CD8-positive, alpha-beta memory T cell (primary cell): ENCODE measurements at regions not wholly inside any gene's neighbourhood (a gene's known extent, or its start where the extent isn't known, plus 50 kb on each side); places are given as distances from the start of the nearest gene placed in this dataset.

Experiments
- CTCF ChIA-PET: fragments of 350-600 bp; sonication (Branson Sonifier 250); formaldehyde crosslinking; loops from one replicate; lab custom pipeline; 2021; ENCODE audit warnings: antibody characterized with exemption; lab: Charles Lee
- POLR2A ChIA-PET: fragments of 350-600 bp; sonication (Branson Sonifier 250); formaldehyde crosslinking; loops from one replicate; lab custom pipeline; 2021; ENCODE audit warnings: antibody characterized with exemption; lab: Charles Lee
- DNase-seq, 5 donors: peaks; one replicate each; pipeline versions ENCODE4 v3.0.0 to v3.0.0-alpha.2; 2020 to 2022; ENCODE audit warnings: mixed read lengths in 1 of 5
- H3K27ac ChIP-seq: one replicate; pipeline ENCODE4 v1.7.0; 2013; ENCODE audit warnings: low read depth, mild to moderate bottlenecking, low read length, moderate library complexity
- H3K27me3 ChIP-seq: 2 replicates; pipeline ENCODE4 v1.7.0; 2013; ENCODE audit warnings: low read length, mild to moderate bottlenecking; ENCODE audit not compliant: insufficient read depth, poor library complexity, severe bottlenecking
- H3K36me3 ChIP-seq: 2 replicates; pipeline ENCODE4 v1.7.0; 2013; ENCODE audit warnings: mild to moderate bottlenecking, low read length, moderate library complexity; ENCODE audit not compliant: insufficient read depth
- H3K4me1 ChIP-seq: 2 replicates; pipeline ENCODE4 v1.7.0; 2013; ENCODE audit warnings: mild to moderate bottlenecking, low read length, moderate library complexity; ENCODE audit not compliant: insufficient read depth
- H3K4me3 ChIP-seq: 2 replicates; pipeline ENCODE4 v1.7.0; 2013; ENCODE audit warnings: mild to moderate bottlenecking, low read length
- H3K9me3 ChIP-seq: 2 replicates; pipeline ENCODE4 v1.7.0; 2013; ENCODE audit warnings: mild to moderate bottlenecking, low read length
- H3K27ac Mint-ChIP-seq, 8 donors: one replicate each; pipeline ENCODE4 v1.8.0; 2020 to 2021; ENCODE audit warnings: mixed read lengths in 8 of 8, mild to moderate bottlenecking in 6 of 8, inconsistent platforms in 3 of 8, moderate library complexity in 3 of 8
- H3K27me3 Mint-ChIP-seq, 2 donors: one replicate each; pipeline ENCODE4 v1.8.0; 2020 to 2021; ENCODE audit warnings: mixed read lengths in 2 of 2, mild to moderate bottlenecking in 1 of 2, moderate library complexity in 1 of 2
- H3K36me3 Mint-ChIP-seq, 3 donors: one replicate each; pipeline ENCODE4 v1.8.0; 2020 to 2021; ENCODE audit warnings: mixed read lengths in 3 of 3, inconsistent platforms in 1 of 3, mild to moderate bottlenecking in 1 of 3
- H3K4me1 Mint-ChIP-seq, 3 donors: one replicate each; pipeline ENCODE4 v1.8.0; 2020 to 2021; ENCODE audit warnings: mixed read lengths in 3 of 3, inconsistent platforms in 1 of 3, mild to moderate bottlenecking in 1 of 3
- H3K4me3 Mint-ChIP-seq, 7 donors: one replicate each; pipeline ENCODE4 v1.8.0; 2020 to 2021; ENCODE audit warnings: mixed read lengths in 7 of 7, mild to moderate bottlenecking in 6 of 7, moderate library complexity in 4 of 7, inconsistent platforms in 2 of 7
- H3K9me3 Mint-ChIP-seq, 5 donors: one replicate each; pipeline ENCODE4 v1.8.0; 2020 to 2022; ENCODE audit warnings: mixed read lengths in 5 of 5, mild to moderate bottlenecking in 3 of 5, moderate library complexity in 2 of 5, inconsistent platforms in 1 of 5

DNA sequence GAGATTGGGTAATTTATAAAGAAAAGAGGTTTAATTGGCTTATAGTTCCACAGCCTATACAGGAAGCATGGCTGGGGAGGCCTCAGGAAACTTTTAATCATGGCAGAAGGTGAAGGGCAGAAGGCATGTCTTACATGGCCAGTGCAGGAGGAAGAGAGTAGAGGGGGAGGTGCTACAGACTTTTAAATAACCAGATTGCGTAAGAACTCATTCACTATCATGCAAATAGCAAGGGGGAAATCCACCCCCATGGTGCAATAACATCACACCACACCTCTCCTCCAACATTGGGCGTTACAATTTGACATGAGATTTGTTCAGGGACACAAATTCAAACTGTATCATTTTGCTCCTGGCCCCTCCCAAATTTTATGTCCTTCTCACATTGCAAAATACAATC lies 353.8 kb upstream of the PABPC5 start:
- no peak for DNase-seq
- no peaks in the 10 kb centered on the region for H3K27me3 ChIP-seq
- H3K4me1 Mint-ChIP-seq, result no peaks in the 10 kb centered on the region
- H3K9me3 ChIP-seq, result no peaks in the 10 kb centered on the region
- no peaks in the 10 kb centered on the region for H3K36me3 ChIP-seq
- H3K27me3 Mint-ChIP-seq, result no peaks in the 10 kb centered on the region
- H3K4me1 ChIP-seq, result no peaks in the 10 kb centered on the region
- ChIA-PET POLR2A (no interaction called here), CTCF (no interaction called here)
- H3K9me3 Mint-ChIP-seq, result peaks cover 0 to 6% (median 0%) of the 10 kb centered on the region in 5 donors
- H3K4me3 ChIP-seq, result no peak overlapping the region
- H3K27ac ChIP-seq, result no peak overlapping the region
- H3K4me3 Mint-ChIP-seq, result no peak overlapping the region
- no peak overlapping the region for H3K27ac Mint-ChIP-seq
- no peaks in the 10 kb centered on the region for H3K36me3 Mint-ChIP-seq

DNA sequence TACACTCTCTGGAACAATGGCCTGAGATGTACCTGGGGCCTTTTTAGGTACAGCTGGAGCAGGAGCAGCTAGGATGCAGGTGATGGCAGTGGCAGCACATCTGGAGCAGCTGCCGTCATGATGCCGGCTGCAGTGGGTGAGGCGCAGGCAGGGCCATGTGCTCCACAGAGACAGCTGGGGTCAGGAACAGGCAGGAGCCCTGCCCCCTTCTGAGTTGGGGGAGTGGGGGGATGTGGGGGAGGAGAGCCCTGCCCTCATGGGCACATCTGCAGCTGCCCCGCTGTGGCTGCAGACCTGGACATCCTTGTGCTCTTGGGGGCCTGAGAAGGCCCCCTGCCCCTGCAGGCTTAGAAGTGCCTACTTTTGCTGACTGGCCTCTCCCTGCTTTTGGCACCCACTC lies 352.8 kb upstream of the PABPC5 start:
- H3K4me1 Mint-ChIP-seq, result no peaks in the 10 kb centered on the region
- no peak overlapping the region for H3K4me3 Mint-ChIP-seq
- no peak overlapping the region for H3K27ac ChIP-seq
- H3K4me3 ChIP-seq, result no peak overlapping the region
- no peak for DNase-seq
- H3K27me3 Mint-ChIP-seq, result no peaks in the 10 kb centered on the region
- H3K27me3 ChIP-seq, result no peaks in the 10 kb centered on the region
- no peaks in the 10 kb centered on the region for H3K36me3 Mint-ChIP-seq
- POLR2A ChIA-PET, result no interaction called here
- peaks cover 0 to 6% (median 4%) of the 10 kb centered on the region in 5 donors for H3K9me3 Mint-ChIP-seq
- no peaks in the 10 kb centered on the region for H3K4me1 ChIP-seq
- CTCF ChIA-PET, result no interaction called here
- H3K9me3 ChIP-seq, result no peaks in the 10 kb centered on the region
- no peak overlapping the region for H3K27ac Mint-ChIP-seq
- no peaks in the 10 kb centered on the region for H3K36me3 ChIP-seq

DNA sequence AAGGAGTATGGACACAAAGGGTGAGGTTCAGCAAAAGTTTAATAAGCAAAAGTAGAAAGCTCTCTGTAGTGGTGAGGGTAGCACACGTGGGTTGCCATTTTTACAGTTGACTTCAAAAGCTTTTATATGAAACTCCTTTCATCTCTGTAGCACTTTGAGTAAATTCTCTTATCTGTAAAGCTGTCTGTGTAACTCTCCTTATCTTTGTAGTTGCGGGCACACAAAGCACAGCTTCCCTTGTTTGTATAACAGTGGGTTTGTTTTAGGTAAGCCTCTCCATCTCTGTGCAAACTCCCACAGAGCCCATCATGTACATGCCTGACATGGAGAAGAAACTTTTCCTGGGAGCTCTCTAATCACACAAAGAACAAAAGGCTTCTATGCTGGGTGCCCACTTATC lies 325.9 kb upstream of the PABPC5 start:
- Mint-ChIP-seq H3K27me3 (no peaks in the 10 kb centered on the region), H3K4me3 (no peak overlapping the region)
- POLR2A ChIA-PET, result no interaction called here

DNA sequence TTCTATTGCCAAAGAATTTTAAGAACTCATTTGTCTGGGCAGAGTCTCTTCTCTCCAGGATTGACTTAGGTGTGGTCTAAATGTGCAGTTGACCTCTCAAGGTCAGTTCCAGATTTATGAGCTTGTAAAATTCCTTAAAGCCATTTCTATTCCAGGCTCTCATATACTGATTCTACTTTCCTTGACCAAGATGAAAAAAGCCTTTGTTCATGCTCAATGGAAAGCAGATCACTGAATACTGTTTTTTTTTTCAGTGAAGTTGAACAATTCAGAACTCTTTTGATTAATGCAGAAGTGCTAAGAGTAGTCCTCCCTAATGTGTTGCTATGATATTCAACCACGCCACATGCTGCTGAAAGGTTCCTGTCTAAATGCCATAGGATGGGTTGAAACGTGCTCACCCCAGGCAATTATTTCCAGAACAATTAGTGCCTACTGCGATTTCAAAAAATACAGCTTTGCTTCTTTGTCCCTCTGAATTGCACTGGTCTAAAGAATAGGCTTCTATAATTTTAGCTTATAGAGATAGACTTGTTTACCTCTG lies 312.4 kb upstream of the PABPC5 start:
- CTCF ChIA-PET, result no interaction called here
- POLR2A ChIA-PET, result no interaction called here
- Mint-ChIP-seq H3K4me3 (no peak overlapping the region), H3K9me3 (peaks cover 0 to 3% (median 0%) of the 10 kb centered on the region in 5 donors), H3K27ac (no peak overlapping the region), H3K36me3 (peaks cover 0 to 1% (median 0%) of the 10 kb centered on the region in 3 donors), H3K27me3 (no peaks in the 10 kb centered on the region), H3K4me1 (no peaks in the 10 kb centered on the region)
- no peak for DNase-seq
- Histone ChIP-seq H3K4me1 (no peaks in the 10 kb centered on the region), H3K4me3 (no peak overlapping the region), H3K27ac (no peak overlapping the region), H3K9me3 (no peaks in the 10 kb centered on the region), H3K27me3 (no peaks in the 10 kb centered on the region), H3K36me3 (no peaks in the 10 kb centered on the region)

More for the DNA sequence above, 325.9 kb upstream of the PABPC5 start:
- CTCF ChIA-PET, result no interaction called here
- H3K9me3 Mint-ChIP-seq, result peaks cover 0 to 19% (median 6%) of the 10 kb centered on the region in 5 donors
- no peaks in the 10 kb centered on the region for H3K36me3 ChIP-seq
- H3K27ac ChIP-seq, result no peak overlapping the region
- DNase-seq, result no peak
- H3K36me3 Mint-ChIP-seq, result no peaks in the 10 kb centered on the region
- no peaks in the 10 kb centered on the region for H3K4me1 ChIP-seq
- H3K4me3 ChIP-seq, result no peak overlapping the region
- no peaks in the 10 kb centered on the region for H3K9me3 ChIP-seq
- no peak overlapping the region for H3K27ac Mint-ChIP-seq
- H3K4me1 Mint-ChIP-seq, result no peaks in the 10 kb centered on the region
- no peaks in the 10 kb centered on the region for H3K27me3 ChIP-seq

DNA sequence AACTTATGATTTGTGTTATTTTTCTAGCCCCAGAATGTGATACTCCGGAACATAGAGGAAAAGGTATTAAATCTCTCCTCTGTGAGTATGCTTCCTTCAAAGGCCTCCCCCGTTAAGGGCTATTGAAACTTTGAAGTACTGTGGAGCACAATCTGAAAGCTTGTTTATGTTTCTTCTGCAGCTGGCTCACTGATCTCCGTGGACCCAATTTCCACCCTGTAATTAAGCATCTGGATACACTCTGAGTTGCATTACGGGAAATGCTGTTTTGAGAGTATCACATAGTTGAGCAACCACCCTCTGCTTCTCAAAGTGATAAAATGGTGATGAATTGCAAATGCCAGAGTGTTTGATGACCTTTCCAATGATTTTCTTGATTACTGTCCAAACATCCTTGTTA lies 296.8 kb upstream of the PABPC5 start:
- ChIA-PET POLR2A (no interaction called here), CTCF (no interaction called here)
- Mint-ChIP-seq H3K27me3 (peaks cover 0 to 1% of the 10 kb centered on the region in 2 donors), H3K9me3 (peaks cover 0 to 4% (median 2%) of the 10 kb centered on the region in 5 donors), H3K27ac (no peak overlapping the region), H3K4me3 (no peak overlapping the region), H3K36me3 (no peaks in the 10 kb centered on the region), H3K4me1 (no peaks in the 10 kb centered on the region)
- Histone ChIP-seq H3K36me3 (no peaks in the 10 kb centered on the region), H3K4me3 (no peak overlapping the region), H3K9me3 (no peaks in the 10 kb centered on the region), H3K27ac (no peak overlapping the region), H3K4me1 (no peaks in the 10 kb centered on the region), H3K27me3 (no peaks in the 10 kb centered on the region)
- no peak for DNase-seq
